Adrenal gland (tissue), 5 donors: ENCODE measurements at regions not wholly inside any gene's neighbourhood (a gene's known extent, or its start where the extent isn't known, plus 50 kb on each side); places are given as distances from the start of the nearest gene placed in this dataset.

ENCODE experiments used
- POLR2A ChIP-seq, 2 donors: fragments of 450-650 bp; IDR thresholded peaks; one replicate each; pipeline ENCODE4 v1.6.1; 2017; ENCODE audit warnings: antibody characterized with exemption in 2 of 2, mild to moderate bottlenecking in 2 of 2, moderate library complexity in 1 of 2
- TF ChIP-seq, protein P1 (sequence below), 6 experiments: fragments of 450-650 bp in 4 of 6; fragments of 200-600 bp in 2 of 6; sonication (generic) in 1 of 6; IDR thresholded peaks; 1 replicate in 5 of 6; 2 replicates in 1 of 6; pipeline versions ENCODE4 v1.5.1 to v1.8.0; 2016 to 2021; ENCODE audit warnings: antibody characterized with exemption in 6 of 6, mild to moderate bottlenecking in 2 of 6, moderate library complexity in 1 of 6
- donor health status: DM: no; HTN: no; CAD: no.

GRCh38 chr5:152853361-152853760 lies 448.3 kb upstream of the NMUR2 start:
- TF ChIP-seq, protein P1, sequence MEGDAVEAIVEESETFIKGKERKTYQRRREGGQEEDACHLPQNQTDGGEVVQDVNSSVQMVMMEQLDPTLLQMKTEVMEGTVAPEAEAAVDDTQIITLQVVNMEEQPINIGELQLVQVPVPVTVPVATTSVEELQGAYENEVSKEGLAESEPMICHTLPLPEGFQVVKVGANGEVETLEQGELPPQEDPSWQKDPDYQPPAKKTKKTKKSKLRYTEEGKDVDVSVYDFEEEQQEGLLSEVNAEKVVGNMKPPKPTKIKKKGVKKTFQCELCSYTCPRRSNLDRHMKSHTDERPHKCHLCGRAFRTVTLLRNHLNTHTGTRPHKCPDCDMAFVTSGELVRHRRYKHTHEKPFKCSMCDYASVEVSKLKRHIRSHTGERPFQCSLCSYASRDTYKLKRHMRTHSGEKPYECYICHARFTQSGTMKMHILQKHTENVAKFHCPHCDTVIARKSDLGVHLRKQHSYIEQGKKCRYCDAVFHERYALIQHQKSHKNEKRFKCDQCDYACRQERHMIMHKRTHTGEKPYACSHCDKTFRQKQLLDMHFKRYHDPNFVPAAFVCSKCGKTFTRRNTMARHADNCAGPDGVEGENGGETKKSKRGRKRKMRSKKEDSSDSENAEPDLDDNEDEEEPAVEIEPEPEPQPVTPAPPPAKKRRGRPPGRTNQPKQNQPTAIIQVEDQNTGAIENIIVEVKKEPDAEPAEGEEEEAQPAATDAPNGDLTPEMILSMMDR (IDR thresholded peaks at IDR 0.05), result no peak
- TF ChIP-seq POLR2A (IDR thresholded peaks at IDR 0.05), result no peak
